ENCODE measurements at regions not wholly inside any gene's neighbourhood (a gene's known extent, or its start where the extent isn't known, plus 50 kb on each side); places are given as distances from the start of the nearest gene placed in this dataset.

DNA sequence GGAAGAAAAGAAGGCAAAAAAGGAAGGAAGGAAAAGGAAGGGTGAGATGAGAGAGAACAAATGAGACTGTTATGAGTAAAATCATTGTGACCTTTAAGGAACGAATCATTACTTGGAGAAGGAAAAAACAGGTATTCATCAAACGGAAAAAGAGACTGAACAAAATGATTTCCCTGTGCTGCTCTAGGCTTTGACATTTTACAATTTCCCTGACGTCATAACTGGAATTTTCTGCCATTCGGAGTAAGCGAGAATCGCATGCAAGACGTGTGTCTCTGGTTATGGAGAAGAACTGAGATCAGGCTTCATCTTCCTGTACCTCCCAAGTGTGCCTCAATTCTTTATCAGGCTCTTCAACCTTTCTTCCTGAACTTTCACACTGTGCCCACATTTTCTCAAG lies 534.7 kb upstream of the KLHL29 start:
- H3K36me3 ChIP-seq (ENCODE audit: control insufficient read depth, insufficient read depth, low read length) = no peaks in the 10 kb centered on the region
- ChIA-PET CTCF (no interaction called here), POLR2A (no interaction called here)
- no peak overlapping the region for H3K27ac Mint-ChIP-seq (ENCODE audit: unreplicated experiment)
- no peaks in the 10 kb centered on the region for H3K4me1 Mint-ChIP-seq (ENCODE audit: low read depth, unreplicated experiment)
- BruUV-seq (replicated peaks) = no TSS peak
- no peaks in the 10 kb centered on the region for H3K36me3 Mint-ChIP-seq (ENCODE audit: insufficient read depth, unreplicated experiment)
- no peaks in the 10 kb centered on the region for H3K9me3 ChIP-seq
- H3K4me1 ChIP-seq = no peaks in the 10 kb centered on the region
- intact Hi-C loops (cut with micrococcal nuclease; ENCODE audit: unreplicated experiment) = no loop called here
- H3K4me3 ChIP-seq (ENCODE audit: low read depth, low read length) = no peak overlapping the region
- no peak overlapping the region for H3K4me3 Mint-ChIP-seq (ENCODE audit: unreplicated experiment)
- no peaks in the 10 kb centered on the region for H3K27me3 ChIP-seq (replicated peaks; ENCODE audit: control insufficient read depth, insufficient read depth, low read length)
- peaks cover 17% of the 10 kb centered on the region for H3K27me3 Mint-ChIP-seq (ENCODE audit: insufficient read depth, unreplicated experiment)
- no peak for DNase-seq
- H3K9me3 Mint-ChIP-seq (ENCODE audit: unreplicated experiment) = no peaks in the 10 kb centered on the region
- TF ChIP-seq, protein P1, sequence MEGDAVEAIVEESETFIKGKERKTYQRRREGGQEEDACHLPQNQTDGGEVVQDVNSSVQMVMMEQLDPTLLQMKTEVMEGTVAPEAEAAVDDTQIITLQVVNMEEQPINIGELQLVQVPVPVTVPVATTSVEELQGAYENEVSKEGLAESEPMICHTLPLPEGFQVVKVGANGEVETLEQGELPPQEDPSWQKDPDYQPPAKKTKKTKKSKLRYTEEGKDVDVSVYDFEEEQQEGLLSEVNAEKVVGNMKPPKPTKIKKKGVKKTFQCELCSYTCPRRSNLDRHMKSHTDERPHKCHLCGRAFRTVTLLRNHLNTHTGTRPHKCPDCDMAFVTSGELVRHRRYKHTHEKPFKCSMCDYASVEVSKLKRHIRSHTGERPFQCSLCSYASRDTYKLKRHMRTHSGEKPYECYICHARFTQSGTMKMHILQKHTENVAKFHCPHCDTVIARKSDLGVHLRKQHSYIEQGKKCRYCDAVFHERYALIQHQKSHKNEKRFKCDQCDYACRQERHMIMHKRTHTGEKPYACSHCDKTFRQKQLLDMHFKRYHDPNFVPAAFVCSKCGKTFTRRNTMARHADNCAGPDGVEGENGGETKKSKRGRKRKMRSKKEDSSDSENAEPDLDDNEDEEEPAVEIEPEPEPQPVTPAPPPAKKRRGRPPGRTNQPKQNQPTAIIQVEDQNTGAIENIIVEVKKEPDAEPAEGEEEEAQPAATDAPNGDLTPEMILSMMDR (IDR thresholded peaks at IDR 0.05; ENCODE audit: insufficient read depth in 1 of 2, low read depth in 1 of 2, low read length in 1 of 2, severe bottlenecking in 1 of 2, unreplicated experiment in 1 of 2) = no peak

GRCh38 chr2:22854588-22854987 lies 530.4 kb upstream of the KLHL29 start:
- no peak overlapping the region for H3K4me3 ChIP-seq (ENCODE audit: low read depth, low read length)
- no peaks in the 10 kb centered on the region for H3K27me3 ChIP-seq (replicated peaks; ENCODE audit: control insufficient read depth, insufficient read depth, low read length)
- DNase-seq = no peak
- Mint-ChIP-seq H3K9me3 (ENCODE audit: unreplicated experiment) (no peaks in the 10 kb centered on the region), H3K36me3 (ENCODE audit: insufficient read depth, unreplicated experiment) (no peaks in the 10 kb centered on the region), H3K4me1 (ENCODE audit: low read depth, unreplicated experiment) (no peaks in the 10 kb centered on the region), H3K27me3 (ENCODE audit: insufficient read depth, unreplicated experiment) (peaks cover 10% of the 10 kb centered on the region), H3K27ac (ENCODE audit: unreplicated experiment) (no peak overlapping the region), H3K4me3 (ENCODE audit: unreplicated experiment) (no peak overlapping the region)
- ChIA-PET CTCF (no interaction called here), POLR2A (no interaction called here)
- no peaks in the 10 kb centered on the region for H3K36me3 ChIP-seq (ENCODE audit: control insufficient read depth, insufficient read depth, low read length)
- H3K9me3 ChIP-seq = no peaks in the 10 kb centered on the region
- no peaks in the 10 kb centered on the region for H3K4me1 ChIP-seq
- intact Hi-C loops (cut with micrococcal nuclease; ENCODE audit: unreplicated experiment) = no loop called here
- BruUV-seq (replicated peaks) = no TSS peak
- TF ChIP-seq, protein P1 (IDR thresholded peaks at IDR 0.05; ENCODE audit: insufficient read depth in 1 of 2, low read depth in 1 of 2, low read length in 1 of 2, severe bottlenecking in 1 of 2, unreplicated experiment in 1 of 2) = no peak

DNA sequence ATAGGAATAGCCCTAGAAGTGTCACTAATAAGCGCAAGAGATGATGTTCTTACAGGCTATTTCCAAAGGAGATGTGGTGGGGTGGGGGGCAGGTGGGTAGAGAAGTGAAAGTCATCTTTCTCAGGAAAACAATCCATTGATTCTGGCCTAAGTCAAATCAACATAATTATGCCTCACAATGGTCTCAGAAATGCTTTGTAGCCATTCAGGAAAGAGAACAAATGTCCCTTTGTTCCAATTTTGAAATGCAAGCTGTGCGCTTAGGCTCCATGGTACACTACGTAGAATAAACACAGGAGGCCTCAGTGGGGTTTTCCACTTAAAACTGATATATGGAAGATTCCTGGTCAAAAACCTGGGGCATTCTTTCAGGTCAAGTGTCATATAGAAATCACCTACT lies 529.9 kb upstream of the KLHL29 start:
- Mint-ChIP-seq H3K36me3 (ENCODE audit: insufficient read depth, unreplicated experiment) (no peaks in the 10 kb centered on the region), H3K4me3 (ENCODE audit: unreplicated experiment) (no peak overlapping the region), H3K27me3 (ENCODE audit: insufficient read depth, unreplicated experiment) (peaks cover 8% of the 10 kb centered on the region), H3K4me1 (ENCODE audit: low read depth, unreplicated experiment) (no peaks in the 10 kb centered on the region), H3K9me3 (ENCODE audit: unreplicated experiment) (no peaks in the 10 kb centered on the region), H3K27ac (ENCODE audit: unreplicated experiment) (no peak overlapping the region)
- POLR2A ChIA-PET = no interaction called here
- Histone ChIP-seq H3K36me3 (ENCODE audit: control insufficient read depth, insufficient read depth, low read length) (no peaks in the 10 kb centered on the region), H3K9me3 (no peaks in the 10 kb centered on the region), H3K4me3 (ENCODE audit: low read depth, low read length) (no peak overlapping the region), H3K4me1 (no peaks in the 10 kb centered on the region), H3K27me3 (replicated peaks; ENCODE audit: control insufficient read depth, insufficient read depth, low read length) (no peaks in the 10 kb centered on the region)
- intact Hi-C loops (cut with micrococcal nuclease; ENCODE audit: unreplicated experiment) = no loop called here
- BruUV-seq (replicated peaks) = no TSS peak
- CTCF ChIA-PET = no interaction called here
- TF ChIP-seq, protein P1 (IDR thresholded peaks at IDR 0.05; ENCODE audit: insufficient read depth in 1 of 2, low read depth in 1 of 2, low read length in 1 of 2, severe bottlenecking in 1 of 2, unreplicated experiment in 1 of 2) = no peak
- no peak for DNase-seq

Measured in Caco-2 (cell line).